ENCODE measurements at regions not wholly inside any gene's neighbourhood (a gene's known extent, or its start where the extent isn't known, plus 50 kb on each side); places are given as distances from the start of the nearest gene placed in this dataset.

GRCh38 chr5:102625468-102625867 is 126.7 kb upstream of the SLCO6A1 start:
- Histone ChIP-seq H3K36me3 (ENCODE audit: control insufficient read depth in 2 of 2, insufficient read depth in 1 of 2, low read length in 2 of 2) (no peaks in the 10 kb centered on the region), H3K4me3 (ENCODE audit: low read depth, low read length) (no peak overlapping the region), H3K9me3 (ENCODE audit: control insufficient read depth, insufficient read depth, low read depth, low read length) (no peaks in the 10 kb centered on the region), H3K27ac (ENCODE audit: extremely low read depth, low read depth, low read length) (no peak overlapping the region), H3K4me1 (ENCODE audit: control insufficient read depth, insufficient read depth, low read length) (no peaks in the 10 kb centered on the region; the same call in 1 of the 2 replicates)
- ChIA-PET POLR2A (no interaction called here), CTCF (no interaction called here)
- TF ChIP-seq KLF17 (tag by site-specific recombination; IDR thresholded peaks at IDR 0.05) (no peak), WT1 (tag by site-specific recombination; IDR thresholded peaks at IDR 0.05) (no peak), YY2 (tag by site-specific recombination; IDR thresholded peaks at IDR 0.05) (no peak), ZNF221 (tag by site-specific recombination; IDR thresholded peaks at IDR 0.05; ENCODE audit: borderline replicate concordance) (no peak), ZSCAN18 (tag by site-specific recombination; IDR thresholded peaks at IDR 0.05) (no peak)

GRCh38 chr5:102625928-102626327 is 127.1 kb upstream of the SLCO6A1 start:
- TF ChIP-seq TRIM28 (IDR thresholded peaks at IDR 0.05; ENCODE audit: borderline replicate concordance, low read length) (no peak), ZBTB8A (tag by site-specific recombination; IDR thresholded peaks at IDR 0.05) (no peak), ZNF747 (tag by site-specific recombination; IDR thresholded peaks at IDR 0.05) (no peak), IKZF3 (tag by site-specific recombination; IDR thresholded peaks at IDR 0.05) (no peak), MYNN (tag by site-specific recombination; IDR thresholded peaks at IDR 0.05; ENCODE audit: borderline replicate concordance) (no peak), ZNF529 (tag by site-specific recombination; IDR thresholded peaks at IDR 0.05; ENCODE audit: insufficient replicate concordance) (no peak), ZNF707 (tag by site-specific recombination; IDR thresholded peaks at IDR 0.05) (no peak), RBAK (tag by site-specific recombination; IDR thresholded peaks at IDR 0.05) (no peak), HOXC10 (CRISPR knock-in tag; IDR thresholded peaks at IDR 0.05) (no peak)
- H3K36me3 ChIP-seq (ENCODE audit: control insufficient read depth in 2 of 2, insufficient read depth in 1 of 2, low read length in 2 of 2): no peaks in the 10 kb centered on the region
- H3K9me3 ChIP-seq (ENCODE audit: control insufficient read depth, insufficient read depth, low read depth, low read length): no peaks in the 10 kb centered on the region
- H3K4me3 ChIP-seq (ENCODE audit: low read depth, low read length): no peak overlapping the region
- ChIA-PET POLR2A (no interaction called here), CTCF (interaction anchor here (0.6 kb wide), 1 partner anchor 10 kb away, joined by 5 read pairs; no protein-coding TSS in a partner anchor)
- no peak overlapping the region for H3K27ac ChIP-seq (ENCODE audit: extremely low read depth, low read depth, low read length)
- H3K4me1 ChIP-seq (ENCODE audit: control insufficient read depth, insufficient read depth, low read length): no peaks in the 10 kb centered on the region; the same call in 1 of the 2 replicates

GRCh38 chr5:102627315-102627714 is 127.8 kb upstream of the PAM start:
- CTCF ChIA-PET: interaction anchor here (0.5 to 0.6 kb wide), 2 partner anchors 66 to 395 kb away, joined by 3 to 4 read pairs; no protein-coding TSS in a partner anchor
- TF ChIP-seq ZNF292 (tag by site-specific recombination; IDR thresholded peaks at IDR 0.05; ENCODE audit: borderline replicate concordance, low read depth) (no peak), ZNF426 (tag by site-specific recombination; IDR thresholded peaks at IDR 0.05) (no peak), SCRT1 (tag by site-specific recombination; IDR thresholded peaks at IDR 0.05; ENCODE audit: borderline replicate concordance) (no peak), WT1 (tag by site-specific recombination; IDR thresholded peaks at IDR 0.05) (no peak), ZFP69B (tag by site-specific recombination; IDR thresholded peaks at IDR 0.05) (no peak), ZNF600 (tag by site-specific recombination; IDR thresholded peaks at IDR 0.05) (no peak), ZNF174 (tag by site-specific recombination; IDR thresholded peaks at IDR 0.05) (no peak), ZBTB17 (tag by site-specific recombination; IDR thresholded peaks at IDR 0.05) (no peak)
- no peak overlapping the region for H3K4me3 ChIP-seq (ENCODE audit: low read depth, low read length)
- no peaks in the 10 kb centered on the region; the same call in 1 of the 2 replicates for H3K4me1 ChIP-seq (ENCODE audit: control insufficient read depth, insufficient read depth, low read length)
- no peaks in the 10 kb centered on the region for H3K36me3 ChIP-seq (ENCODE audit: control insufficient read depth in 2 of 2, insufficient read depth in 1 of 2, low read length in 2 of 2)
- POLR2A ChIA-PET: interaction anchor here (0.6 kb wide), 1 partner anchor 60 kb away, joined by 3 read pairs; no protein-coding TSS in a partner anchor
- no peak overlapping the region for H3K27ac ChIP-seq (ENCODE audit: extremely low read depth, low read depth, low read length)
- H3K9me3 ChIP-seq (ENCODE audit: control insufficient read depth, insufficient read depth, low read depth, low read length): no peaks in the 10 kb centered on the region
